ENCODE measurements at regions not wholly inside any gene's neighbourhood (a gene's known extent, or its start where the extent isn't known, plus 50 kb on each side); places are given as distances from the start of the nearest gene placed in this dataset.

DNA sequence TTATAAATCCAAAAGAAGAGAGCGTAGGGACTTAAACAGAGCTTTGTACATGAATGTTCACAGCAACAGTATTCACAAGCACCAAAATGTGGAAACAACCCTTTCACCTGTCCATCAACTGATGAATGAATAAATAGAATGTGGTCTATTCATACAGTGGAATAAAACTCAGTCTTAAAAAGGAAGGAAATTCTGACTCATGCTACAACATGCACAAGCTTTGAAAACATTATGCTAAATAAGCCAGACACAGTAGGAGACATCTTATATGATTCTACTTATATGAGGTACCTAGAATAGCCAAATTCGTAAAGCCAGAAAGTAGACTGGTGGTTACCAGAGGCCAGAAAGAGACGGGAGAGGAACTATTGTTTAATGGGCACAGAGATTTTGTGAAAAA lies 74.3 kb downstream of the SHANK2 start:
- CTCF ChIA-PET: no interaction called here
- DNase-seq (ENCODE audit: extremely low spot score): no peak
- POLR2A ChIA-PET: no interaction called here
- TF ChIP-seq BHLHE40 (IDR thresholded peaks at IDR 0.05; ENCODE audit: borderline replicate concordance): no peak
- no peak for TF ChIP-seq FOXA1 (IDR thresholded peaks at IDR 0.05)

DNA sequence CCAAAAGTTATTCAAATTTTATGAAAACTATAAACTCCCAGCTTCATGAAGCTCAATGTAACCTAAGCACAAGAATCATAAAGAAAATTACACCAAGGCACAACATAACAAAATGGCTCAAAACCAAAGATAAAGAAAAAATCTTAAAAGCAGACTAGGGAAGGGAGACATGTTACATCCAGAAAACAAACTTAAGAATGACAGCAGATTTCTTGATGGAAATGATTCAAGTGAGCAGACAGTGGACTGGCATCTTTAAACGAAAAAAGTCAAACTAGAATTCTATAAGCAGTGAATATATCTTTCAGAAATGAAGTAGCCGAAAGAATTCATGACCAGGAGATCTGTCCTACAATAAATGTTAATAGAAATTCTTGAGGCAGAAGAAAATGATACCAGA lies 75.6 kb downstream of the SHANK2 start:
- CTCF ChIA-PET: no interaction called here
- POLR2A ChIA-PET: no interaction called here
- DNase-seq (ENCODE audit: extremely low spot score): no peak
- TF ChIP-seq, protein P1, sequence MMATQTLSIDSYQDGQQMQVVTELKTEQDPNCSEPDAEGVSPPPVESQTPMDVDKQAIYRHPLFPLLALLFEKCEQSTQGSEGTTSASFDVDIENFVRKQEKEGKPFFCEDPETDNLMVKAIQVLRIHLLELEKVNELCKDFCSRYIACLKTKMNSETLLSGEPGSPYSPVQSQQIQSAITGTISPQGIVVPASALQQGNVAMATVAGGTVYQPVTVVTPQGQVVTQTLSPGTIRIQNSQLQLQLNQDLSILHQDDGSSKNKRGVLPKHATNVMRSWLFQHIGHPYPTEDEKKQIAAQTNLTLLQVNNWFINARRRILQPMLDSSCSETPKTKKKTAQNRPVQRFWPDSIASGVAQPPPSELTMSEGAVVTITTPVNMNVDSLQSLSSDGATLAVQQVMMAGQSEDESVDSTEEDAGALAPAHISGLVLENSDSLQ (IDR thresholded peaks at IDR 0.05): no peak
- TF ChIP-seq FOXA1 (IDR thresholded peaks at IDR 0.05) (no peak), TARDBP (IDR thresholded peaks at IDR 0.05) (no peak), L3MBTL2 (conservative IDR thresholded peaks at IDR 0.05) (no peak), FOXM1 (IDR thresholded peaks at IDR 0.05; ENCODE audit: borderline replicate concordance) (no peak), ZNF384 (IDR thresholded peaks at IDR 0.05) (no peak), CTBP1 (IDR thresholded peaks at IDR 0.05; ENCODE audit: borderline replicate concordance) (no peak), FOXK2 (IDR thresholded peaks at IDR 0.05) (no peak), SUZ12 (IDR thresholded peaks at IDR 0.05) (no peak), ARNT (IDR thresholded peaks at IDR 0.05) (no peak), ELF4 (IDR thresholded peaks at IDR 0.05) (no peak), NFRKB (IDR thresholded peaks at IDR 0.05) (no peak), LEF1 (IDR thresholded peaks at IDR 0.05; ENCODE audit: borderline replicate concordance) (no peak), HDGF (IDR thresholded peaks at IDR 0.05; ENCODE audit: borderline replicate concordance) (no peak), BHLHE40 (IDR thresholded peaks at IDR 0.05; ENCODE audit: borderline replicate concordance) (no peak), SP1 (IDR thresholded peaks at IDR 0.05) (no peak)

DNA sequence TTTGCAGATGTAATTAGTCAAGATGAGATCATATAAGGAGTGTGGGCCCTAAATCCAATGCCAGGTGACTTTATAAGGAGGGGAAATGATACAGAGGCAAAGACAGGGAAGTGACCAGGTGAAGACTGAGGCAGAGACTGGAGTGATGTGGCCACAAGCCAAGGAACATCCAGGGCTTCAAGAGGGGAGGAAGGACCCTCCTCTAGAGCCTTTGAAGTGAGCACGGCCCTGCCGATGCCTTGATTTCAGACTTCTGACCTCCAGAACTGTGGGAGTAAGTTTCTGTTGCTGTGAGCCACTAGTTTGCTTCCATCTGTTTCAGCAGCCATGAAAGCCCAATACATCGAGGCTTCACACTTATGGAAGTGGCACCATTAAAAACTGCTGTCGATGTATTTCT lies 78.7 kb downstream of the SHANK2 start:
- ChIA-PET CTCF (no interaction called here), POLR2A (no interaction called here)
- no peak for DNase-seq (ENCODE audit: extremely low spot score)

DNA sequence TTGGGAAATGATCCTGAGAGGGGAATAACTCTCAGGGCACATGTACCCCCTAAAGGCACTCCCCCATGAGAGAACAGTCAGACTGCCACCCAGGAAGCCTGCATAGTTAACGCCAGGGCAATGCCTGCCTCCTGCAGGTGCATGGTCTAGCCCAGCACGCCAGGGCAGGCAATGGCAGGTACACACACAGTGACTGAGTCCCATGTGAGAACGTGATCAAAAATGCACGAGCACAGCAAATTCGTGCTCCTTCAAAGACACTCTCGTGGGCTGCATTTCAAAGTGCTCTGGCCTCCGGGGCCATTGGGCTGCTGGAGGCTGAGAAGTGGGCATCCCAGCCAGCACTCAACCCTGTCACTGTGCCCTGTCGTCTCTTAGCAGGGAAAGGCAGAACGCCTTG lies 79.7 kb downstream of the SHANK2 start:
- ChIA-PET CTCF (no interaction called here), POLR2A (no interaction called here)
- DNase-seq (ENCODE audit: extremely low spot score): no peak
- no peak for TF ChIP-seq L3MBTL2 (conservative IDR thresholded peaks at IDR 0.05)
- TF ChIP-seq ZNF384 (IDR thresholded peaks at IDR 0.05): no peak
- TF ChIP-seq, protein P1 (IDR thresholded peaks at IDR 0.05): no peak
- no peak for TF ChIP-seq BHLHE40 (IDR thresholded peaks at IDR 0.05; ENCODE audit: borderline replicate concordance)
- no peak for TF ChIP-seq FOXA1 (IDR thresholded peaks at IDR 0.05)
- no peak for TF ChIP-seq CTBP1 (IDR thresholded peaks at IDR 0.05; ENCODE audit: borderline replicate concordance)

More for the DNA sequence above, 78.7 kb downstream of the SHANK2 start:
- TF ChIP-seq L3MBTL2 (conservative IDR thresholded peaks at IDR 0.05) (no peak), BHLHE40 (IDR thresholded peaks at IDR 0.05; ENCODE audit: borderline replicate concordance) (no peak), ZNF384 (IDR thresholded peaks at IDR 0.05) (no peak), SUZ12 (IDR thresholded peaks at IDR 0.05) (no peak), SP1 (IDR thresholded peaks at IDR 0.05) (no peak), ARNT (IDR thresholded peaks at IDR 0.05) (no peak), FOXA1 (IDR thresholded peaks at IDR 0.05) (no peak), LEF1 (IDR thresholded peaks at IDR 0.05; ENCODE audit: borderline replicate concordance) (no peak), CTBP1 (IDR thresholded peaks at IDR 0.05; ENCODE audit: borderline replicate concordance) (no peak), NFRKB (IDR thresholded peaks at IDR 0.05) (no peak), FOXM1 (IDR thresholded peaks at IDR 0.05; ENCODE audit: borderline replicate concordance) (no peak), FOXK2 (IDR thresholded peaks at IDR 0.05) (no peak), HDGF (IDR thresholded peaks at IDR 0.05; ENCODE audit: borderline replicate concordance) (no peak), TARDBP (IDR thresholded peaks at IDR 0.05) (no peak), ELF4 (IDR thresholded peaks at IDR 0.05) (no peak)
- TF ChIP-seq, protein P1 (IDR thresholded peaks at IDR 0.05): no peak

DNA sequence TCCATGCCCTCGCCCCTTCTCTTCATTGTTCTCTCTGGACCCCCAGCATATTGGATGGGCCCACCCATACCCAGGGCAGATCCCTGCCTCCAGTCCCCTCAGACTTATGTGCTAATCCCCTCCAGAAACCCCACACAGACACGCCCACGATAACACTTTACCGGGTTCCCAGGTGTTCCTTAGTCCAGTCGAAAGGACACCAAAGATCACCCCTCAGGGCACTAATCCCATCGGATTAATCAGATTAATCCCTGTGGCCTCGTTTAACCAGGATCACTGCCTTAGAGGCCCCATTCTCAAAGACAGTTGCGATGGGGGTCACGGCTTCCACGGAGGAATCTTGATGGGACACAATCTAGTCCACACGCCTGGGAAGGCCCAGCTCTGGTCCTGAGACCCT lies 80.8 kb downstream of the SHANK2 start:
- CTCF ChIA-PET: no interaction called here
- TF ChIP-seq NFRKB (IDR thresholded peaks at IDR 0.05) (no peak), FOXM1 (IDR thresholded peaks at IDR 0.05; ENCODE audit: borderline replicate concordance) (no peak), SUZ12 (IDR thresholded peaks at IDR 0.05) (no peak), SP1 (IDR thresholded peaks at IDR 0.05) (no peak), FOXK2 (IDR thresholded peaks at IDR 0.05) (no peak), CTBP1 (IDR thresholded peaks at IDR 0.05; ENCODE audit: borderline replicate concordance) (no peak), FOXA1 (IDR thresholded peaks at IDR 0.05) (no peak), HDGF (IDR thresholded peaks at IDR 0.05; ENCODE audit: borderline replicate concordance) (no peak), ARNT (IDR thresholded peaks at IDR 0.05) (no peak), ELF4 (IDR thresholded peaks at IDR 0.05) (no peak), L3MBTL2 (conservative IDR thresholded peaks at IDR 0.05) (no peak), ZNF384 (IDR thresholded peaks at IDR 0.05) (no peak), LEF1 (IDR thresholded peaks at IDR 0.05; ENCODE audit: borderline replicate concordance) (no peak), BHLHE40 (IDR thresholded peaks at IDR 0.05; ENCODE audit: borderline replicate concordance) (no peak), TARDBP (IDR thresholded peaks at IDR 0.05) (no peak)
- TF ChIP-seq, protein P1 (IDR thresholded peaks at IDR 0.05): no peak
- POLR2A ChIA-PET: no interaction called here
- DNase-seq (ENCODE audit: extremely low spot score): no peak
